ENCODE measurements at regions not wholly inside any gene's neighbourhood (a gene's known extent, or its start where the extent isn't known, plus 50 kb on each side); places are given as distances from the start of the nearest gene placed in this dataset.

- TF ChIP-seq POLR2AphosphoS5 (IDR thresholded peaks at IDR 0.05; ENCODE audit: low read depth, low read length) (no peak), TAF1 (IDR thresholded peaks at IDR 0.05; ENCODE audit: borderline replicate concordance, insufficient read depth, low read length) (no peak), REST (IDR thresholded peaks at IDR 0.05; ENCODE audit: insufficient read depth in 1 of 2, low read depth in 2 of 2, low read length in 2 of 2) (no peak), SIN3A (IDR thresholded peaks at IDR 0.05; ENCODE audit: borderline replicate concordance, insufficient read depth, low read length) (no peak), FOXP2 (optimal IDR thresholded peaks at IDR 0.05; ENCODE audit: borderline replicate concordance, extremely low read depth, extremely low read length, insufficient read depth) (no peak)
Observed at GRCh38 chr16:54589326-54589725, 302.7 kb upstream of the IRX3 start.
